Endodermal cell (in vitro differentiated cells): ENCODE measurements at regions not wholly inside any gene's neighbourhood (a gene's known extent, or its start where the extent isn't known, plus 50 kb on each side); places are given as distances from the start of the nearest gene placed in this dataset.
A peak's percentile ranks its signal among the peaks of the same experiment; 100 is the strongest.

Experiments used
- DNase-seq: peaks from one replicate; pipeline ENCODE4 v3.0.0-alpha.2; 2017
- H3K27ac ChIP-seq: 2 replicates; pipeline ENCODE4 v1.5.1; 2013; ENCODE audit warnings: mild to moderate bottlenecking, low read depth, low read length, moderate library complexity
- H3K27me3 ChIP-seq: 2 replicates; pipeline ENCODE4 v1.6.1; 2013; ENCODE audit warnings: mild to moderate bottlenecking, low read length, moderate library complexity; ENCODE audit not compliant: insufficient read depth, control insufficient read depth, poor library complexity, severe bottlenecking
- H3K36me3 ChIP-seq: 2 replicates; pipeline ENCODE4 v1.7.0; 2013; ENCODE audit warnings: mild to moderate bottlenecking, low read length, moderate library complexity; ENCODE audit not compliant: control insufficient read depth, insufficient read depth
- H3K4me1 ChIP-seq: one replicate; pipeline ENCODE4 v1.7.0; 2013; ENCODE audit warnings: low read length; ENCODE audit not compliant: control insufficient read depth, insufficient read depth
- H3K4me3 ChIP-seq: 2 replicates; pipeline ENCODE4 v1.5.1; 2013; ENCODE audit warnings: mild to moderate bottlenecking, low read length, moderate library complexity
- H3K9ac ChIP-seq: 2 replicates; pipeline ENCODE4 v1.6.1; 2013; ENCODE audit warnings: mild to moderate bottlenecking, low read length, moderate library complexity; ENCODE audit not compliant: poor library complexity, severe bottlenecking; ENCODE audit errors: extremely low read depth
- H3K9me3 ChIP-seq: 2 replicates; pipeline ENCODE4 v1.6.1; 2013; ENCODE audit warnings: mild to moderate bottlenecking, low read length, moderate library complexity; ENCODE audit not compliant: control insufficient read depth
- H3K27ac Mint-ChIP-seq: 2 replicates; pipeline ENCODE4 v1.8.0; 2020; ENCODE audit warnings: mixed read lengths
- H3K27me3 Mint-ChIP-seq: 2 replicates; pipeline ENCODE4 v1.8.0; 2021; ENCODE audit warnings: mild to moderate bottlenecking, mixed read lengths; ENCODE audit not compliant: insufficient read depth
- H3K36me3 Mint-ChIP-seq: 2 replicates; pipeline ENCODE4 v1.8.0; 2020; ENCODE audit warnings: low read depth, mixed read lengths
- H3K4me1 Mint-ChIP-seq: 2 replicates; pipeline ENCODE4 v1.8.0; 2020; ENCODE audit warnings: mixed read lengths
- H3K4me3 Mint-ChIP-seq: 2 replicates; pipeline ENCODE4 v1.8.0; 2020; ENCODE audit warnings: mild to moderate bottlenecking, moderate library complexity, mixed read lengths
- H3K9me3 Mint-ChIP-seq: 2 replicates; pipeline ENCODE4 v1.8.0; 2020; ENCODE audit warnings: mild to moderate bottlenecking, mixed read lengths
- WGBS, 2 experiments: methylation state at CpG; one replicate each; pipeline versions ENCODE4 v1.1.5 to v1.1.7; 2013; ENCODE audit warnings: missing lambda C conversion rate in 2 of 2, mixed read lengths in 1 of 2; ENCODE audit not compliant: insufficient coverage in 1 of 2, insufficient read length in 1 of 2; 5-methylcytosine and 5-hydroxymethylcytosine counted together
- TF ChIP-seq, protein P1 (sequence below): fragments of 200-600 bp; sonication (generic); conservative IDR thresholded peaks from 2 replicates; pipeline ENCODE4 v1.5.0; 2021; ENCODE audit warnings: antibody characterized with exemption, mild to moderate bottlenecking

DNA sequence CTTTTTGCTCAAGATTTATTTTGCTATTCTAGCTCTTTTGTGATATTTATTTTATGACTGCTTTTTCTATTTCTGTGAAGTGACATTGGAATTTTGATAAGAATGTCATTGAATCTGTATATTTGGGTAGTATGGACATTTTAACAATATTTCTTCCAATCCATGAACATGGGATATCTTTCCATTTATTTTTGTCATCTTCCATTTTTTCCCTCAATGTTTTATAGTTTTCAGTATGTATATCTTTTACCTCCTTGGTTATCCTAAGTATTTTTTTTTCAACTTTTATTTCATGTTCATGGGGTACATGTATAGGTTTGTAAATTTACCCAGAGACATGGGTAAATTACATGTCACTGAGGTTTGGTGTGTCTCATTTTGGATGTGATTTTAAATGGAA is 74.1 kb upstream of the PREP start:
- Mint-ChIP-seq H3K36me3 (no peaks in the 10 kb centered on the region), H3K9me3 (peaks cover 8% of the 10 kb centered on the region), H3K4me3 (no peak overlapping the region), H3K4me1 (peaks cover 2% of the 10 kb centered on the region), H3K27me3 (no peaks in the 10 kb centered on the region), H3K27ac (no peak overlapping the region)
- H3K27ac ChIP-seq: no peak overlapping the region
- H3K9ac ChIP-seq: no peak overlapping the region
- H3K9me3 ChIP-seq: peaks cover 14% of the 10 kb centered on the region
- TF ChIP-seq, protein P1, sequence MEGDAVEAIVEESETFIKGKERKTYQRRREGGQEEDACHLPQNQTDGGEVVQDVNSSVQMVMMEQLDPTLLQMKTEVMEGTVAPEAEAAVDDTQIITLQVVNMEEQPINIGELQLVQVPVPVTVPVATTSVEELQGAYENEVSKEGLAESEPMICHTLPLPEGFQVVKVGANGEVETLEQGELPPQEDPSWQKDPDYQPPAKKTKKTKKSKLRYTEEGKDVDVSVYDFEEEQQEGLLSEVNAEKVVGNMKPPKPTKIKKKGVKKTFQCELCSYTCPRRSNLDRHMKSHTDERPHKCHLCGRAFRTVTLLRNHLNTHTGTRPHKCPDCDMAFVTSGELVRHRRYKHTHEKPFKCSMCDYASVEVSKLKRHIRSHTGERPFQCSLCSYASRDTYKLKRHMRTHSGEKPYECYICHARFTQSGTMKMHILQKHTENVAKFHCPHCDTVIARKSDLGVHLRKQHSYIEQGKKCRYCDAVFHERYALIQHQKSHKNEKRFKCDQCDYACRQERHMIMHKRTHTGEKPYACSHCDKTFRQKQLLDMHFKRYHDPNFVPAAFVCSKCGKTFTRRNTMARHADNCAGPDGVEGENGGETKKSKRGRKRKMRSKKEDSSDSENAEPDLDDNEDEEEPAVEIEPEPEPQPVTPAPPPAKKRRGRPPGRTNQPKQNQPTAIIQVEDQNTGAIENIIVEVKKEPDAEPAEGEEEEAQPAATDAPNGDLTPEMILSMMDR: no peak
- no peak overlapping the region for H3K4me3 ChIP-seq
- no peak for DNase-seq
- no peaks in the 10 kb centered on the region for H3K36me3 ChIP-seq
- H3K4me1 ChIP-seq: no peaks in the 10 kb centered on the region
- no peaks in the 10 kb centered on the region for H3K27me3 ChIP-seq

DNA sequence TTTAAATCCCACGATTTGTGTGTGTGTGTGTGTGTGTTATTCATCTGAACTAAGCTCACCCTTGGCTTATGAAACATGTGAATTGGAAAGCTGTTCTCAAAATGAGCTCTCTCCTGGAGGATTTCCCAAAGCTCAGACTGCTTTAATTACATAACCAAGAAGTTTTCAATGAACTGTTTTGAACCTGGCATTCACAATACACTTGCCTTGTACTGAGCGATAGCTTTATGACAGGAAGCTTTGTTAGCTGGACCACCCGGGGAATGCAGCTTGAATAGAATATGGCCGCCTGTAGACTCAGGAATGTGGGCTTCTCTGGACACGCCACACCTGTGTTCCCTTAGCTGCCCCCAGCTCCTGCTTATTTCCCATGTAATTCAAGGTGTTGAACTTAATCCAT is 71.4 kb upstream of the PREP start:
- Histone ChIP-seq H3K9me3 (peaks cover 14% of the 10 kb centered on the region), H3K27ac (peak overlapping the region; percentile 73), H3K4me3 (no peak overlapping the region), H3K4me1 (no peaks in the 10 kb centered on the region), H3K36me3 (no peaks in the 10 kb centered on the region), H3K9ac (no peak overlapping the region), H3K27me3 (no peaks in the 10 kb centered on the region)
- peaks cover 8% of the 10 kb centered on the region for H3K9me3 Mint-ChIP-seq
- no peak overlapping the region for H3K4me3 Mint-ChIP-seq
- H3K27me3 Mint-ChIP-seq: no peaks in the 10 kb centered on the region
- no peak for DNase-seq
- 74 to 89% methylated on average over 4 to 5 of the region's 5 CpGs for WGBS, 2 experiments
- H3K36me3 Mint-ChIP-seq: no peaks in the 10 kb centered on the region
- H3K4me1 Mint-ChIP-seq: peaks cover 5% of the 10 kb centered on the region
- TF ChIP-seq, protein P1: no peak
- H3K27ac Mint-ChIP-seq: no peak overlapping the region

DNA sequence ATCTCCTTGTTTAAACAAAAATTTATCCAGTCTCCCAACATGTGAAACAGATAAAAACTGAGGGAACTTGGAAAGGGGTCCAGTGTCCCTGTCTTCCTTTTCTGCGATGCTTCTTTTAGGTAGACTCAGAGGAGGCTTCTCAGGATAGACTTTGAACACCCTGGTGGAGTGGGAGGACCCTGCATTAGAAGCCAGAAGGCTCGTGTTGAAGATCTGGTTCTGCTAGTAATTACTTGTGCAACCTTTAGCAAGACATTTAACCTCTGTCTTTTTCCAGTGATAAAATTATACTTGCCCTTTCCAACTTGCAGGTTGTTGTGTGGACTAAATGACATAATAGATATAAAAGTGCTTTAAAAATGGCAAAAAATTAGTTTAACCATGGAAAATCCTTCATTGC is 67.1 kb upstream of the PREP start:
- peaks cover 5% of the 10 kb centered on the region for H3K4me1 Mint-ChIP-seq
- H3K27me3 ChIP-seq: no peaks in the 10 kb centered on the region
- no peak overlapping the region for H3K4me3 ChIP-seq
- H3K27ac Mint-ChIP-seq: no peak overlapping the region
- peaks cover 11% of the 10 kb centered on the region for H3K9me3 ChIP-seq
- peaks cover 2% of the 10 kb centered on the region for H3K36me3 Mint-ChIP-seq
- peaks cover 16% of the 10 kb centered on the region for H3K9me3 Mint-ChIP-seq
- TF ChIP-seq, protein P1: no peak
- no peak overlapping the region for H3K4me3 Mint-ChIP-seq
- 57 to 98% methylated on average over 1 to 2 of the region's 2 CpGs for WGBS, 2 experiments
- no peak for DNase-seq
- no peaks in the 10 kb centered on the region for H3K36me3 ChIP-seq
- no peak overlapping the region for H3K9ac ChIP-seq
- H3K4me1 ChIP-seq: no peaks in the 10 kb centered on the region
- no peaks in the 10 kb centered on the region for H3K27me3 Mint-ChIP-seq
- H3K27ac ChIP-seq: no peak overlapping the region
